ENCODE measurements at regions not wholly inside any gene's neighbourhood (a gene's known extent, or its start where the extent isn't known, plus 50 kb on each side); places are given as distances from the start of the nearest gene placed in this dataset.

DNA sequence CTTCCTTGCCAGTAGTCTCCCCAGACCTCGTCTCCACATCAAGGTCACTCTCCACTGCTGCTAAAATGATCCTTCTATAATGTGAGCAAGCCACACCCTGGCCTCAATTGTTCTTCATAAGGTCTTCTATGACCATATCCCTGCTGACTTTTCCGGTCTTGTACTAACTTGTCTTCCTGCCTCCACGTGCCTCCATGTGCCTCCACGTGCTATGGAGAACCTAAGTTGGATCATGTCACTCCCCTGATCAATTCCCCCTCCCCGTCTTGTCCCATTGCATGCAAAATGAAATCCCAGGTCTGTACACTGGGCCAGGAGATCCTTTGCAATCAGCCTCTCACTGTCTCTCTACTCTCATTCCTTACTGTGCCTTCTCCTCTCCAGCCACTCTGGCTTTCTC is 110.6 kb downstream of the TTC8 start:
- TF ChIP-seq, protein P1, sequence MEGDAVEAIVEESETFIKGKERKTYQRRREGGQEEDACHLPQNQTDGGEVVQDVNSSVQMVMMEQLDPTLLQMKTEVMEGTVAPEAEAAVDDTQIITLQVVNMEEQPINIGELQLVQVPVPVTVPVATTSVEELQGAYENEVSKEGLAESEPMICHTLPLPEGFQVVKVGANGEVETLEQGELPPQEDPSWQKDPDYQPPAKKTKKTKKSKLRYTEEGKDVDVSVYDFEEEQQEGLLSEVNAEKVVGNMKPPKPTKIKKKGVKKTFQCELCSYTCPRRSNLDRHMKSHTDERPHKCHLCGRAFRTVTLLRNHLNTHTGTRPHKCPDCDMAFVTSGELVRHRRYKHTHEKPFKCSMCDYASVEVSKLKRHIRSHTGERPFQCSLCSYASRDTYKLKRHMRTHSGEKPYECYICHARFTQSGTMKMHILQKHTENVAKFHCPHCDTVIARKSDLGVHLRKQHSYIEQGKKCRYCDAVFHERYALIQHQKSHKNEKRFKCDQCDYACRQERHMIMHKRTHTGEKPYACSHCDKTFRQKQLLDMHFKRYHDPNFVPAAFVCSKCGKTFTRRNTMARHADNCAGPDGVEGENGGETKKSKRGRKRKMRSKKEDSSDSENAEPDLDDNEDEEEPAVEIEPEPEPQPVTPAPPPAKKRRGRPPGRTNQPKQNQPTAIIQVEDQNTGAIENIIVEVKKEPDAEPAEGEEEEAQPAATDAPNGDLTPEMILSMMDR (conservative IDR thresholded peaks at IDR 0.05; ENCODE audit: low read length) = no peak
- no peak for TF ChIP-seq EZH2phosphoT487 (IDR thresholded peaks at IDR 0.05; ENCODE audit: borderline replicate concordance, low read depth, low read length)
